HepG2 (cell line): ENCODE measurements at regions not wholly inside any gene's neighbourhood (a gene's known extent, or its start where the extent isn't known, plus 50 kb on each side); places are given as distances from the start of the nearest gene placed in this dataset.

Experiments used
- HNRNPH1 ChIP-seq: fragments of 200-400 bp; formaldehyde crosslinking; optimal IDR thresholded peaks from 2 replicates; pipeline ENCODE3; 2017; ENCODE audit warnings: mild to moderate bottlenecking, low read depth, low read length
- HOXA3 ChIP-seq: sonication (generic); formaldehyde crosslinking; IDR thresholded peaks from 2 replicates; pipeline ENCODE4 v1.5.0; 2020; ENCODE audit warnings: missing genetic modification reagents
- PAF1 ChIP-seq: IDR thresholded peaks from 2 replicates; pipeline ENCODE4 v1.6.1; 2016; ENCODE audit warnings: missing genetic modification reagents, missing compliant biosample characterization
- REXO4 ChIP-seq: sonication (generic); formaldehyde crosslinking; IDR thresholded peaks from 2 replicates; pipeline ENCODE4 v1.8.0; 2022; ENCODE audit warnings: missing genetic modification reagents, mild to moderate bottlenecking, borderline replicate concordance
- ZNF232 ChIP-seq: sonication (generic); formaldehyde crosslinking; IDR thresholded peaks from 2 replicates; pipeline ENCODE4 v1.4.0; 2020; ENCODE audit warnings: missing genetic modification reagents, borderline replicate concordance
- TF ChIP-seq, protein P1 (sequence below): sonication (generic); formaldehyde crosslinking; IDR thresholded peaks from 2 replicates; pipeline ENCODE4 v1.5.1; 2020; ENCODE audit warnings: mild to moderate bottlenecking, missing genetic modification reagents, borderline replicate concordance
- TF ChIP-seq, protein P2 (sequence below): sonication (generic); formaldehyde crosslinking; IDR thresholded peaks from 2 replicates; pipeline ENCODE4 v1.4.0; 2020; ENCODE audit warnings: missing genetic modification reagents
- TF ChIP-seq, protein P3 (sequence below): sonication (generic); formaldehyde crosslinking; IDR thresholded peaks from 2 replicates; pipeline ENCODE4 v1.5.0; 2020; ENCODE audit warnings: mild to moderate bottlenecking, missing genetic modification reagents, borderline replicate concordance
- TF ChIP-seq, protein P4 (sequence below): sonication (generic); formaldehyde crosslinking; IDR thresholded peaks from 2 replicates; pipeline ENCODE4 v1.4.0; 2020; ENCODE audit warnings: missing genetic modification reagents

DNA sequence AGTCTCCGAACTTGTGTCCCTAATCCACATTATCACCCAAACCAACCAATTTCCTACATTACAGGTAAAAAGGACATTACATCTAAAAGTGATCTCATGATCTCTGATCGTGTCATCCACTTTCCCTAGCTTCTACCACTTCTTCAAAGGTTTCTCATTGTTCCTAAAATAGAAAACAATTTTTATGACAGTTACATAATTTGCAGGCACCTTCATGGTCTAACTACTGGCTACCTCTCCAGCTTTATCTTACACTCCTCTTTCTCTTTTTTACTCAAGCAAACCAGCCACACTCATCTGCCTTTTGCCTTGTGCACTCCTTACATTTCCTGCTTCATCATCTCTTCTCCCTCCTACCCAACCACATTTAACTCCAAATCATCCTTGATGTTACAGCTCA, 886.7 kb upstream of the SORCS1 start (continued):
- TF ChIP-seq, protein P1, sequence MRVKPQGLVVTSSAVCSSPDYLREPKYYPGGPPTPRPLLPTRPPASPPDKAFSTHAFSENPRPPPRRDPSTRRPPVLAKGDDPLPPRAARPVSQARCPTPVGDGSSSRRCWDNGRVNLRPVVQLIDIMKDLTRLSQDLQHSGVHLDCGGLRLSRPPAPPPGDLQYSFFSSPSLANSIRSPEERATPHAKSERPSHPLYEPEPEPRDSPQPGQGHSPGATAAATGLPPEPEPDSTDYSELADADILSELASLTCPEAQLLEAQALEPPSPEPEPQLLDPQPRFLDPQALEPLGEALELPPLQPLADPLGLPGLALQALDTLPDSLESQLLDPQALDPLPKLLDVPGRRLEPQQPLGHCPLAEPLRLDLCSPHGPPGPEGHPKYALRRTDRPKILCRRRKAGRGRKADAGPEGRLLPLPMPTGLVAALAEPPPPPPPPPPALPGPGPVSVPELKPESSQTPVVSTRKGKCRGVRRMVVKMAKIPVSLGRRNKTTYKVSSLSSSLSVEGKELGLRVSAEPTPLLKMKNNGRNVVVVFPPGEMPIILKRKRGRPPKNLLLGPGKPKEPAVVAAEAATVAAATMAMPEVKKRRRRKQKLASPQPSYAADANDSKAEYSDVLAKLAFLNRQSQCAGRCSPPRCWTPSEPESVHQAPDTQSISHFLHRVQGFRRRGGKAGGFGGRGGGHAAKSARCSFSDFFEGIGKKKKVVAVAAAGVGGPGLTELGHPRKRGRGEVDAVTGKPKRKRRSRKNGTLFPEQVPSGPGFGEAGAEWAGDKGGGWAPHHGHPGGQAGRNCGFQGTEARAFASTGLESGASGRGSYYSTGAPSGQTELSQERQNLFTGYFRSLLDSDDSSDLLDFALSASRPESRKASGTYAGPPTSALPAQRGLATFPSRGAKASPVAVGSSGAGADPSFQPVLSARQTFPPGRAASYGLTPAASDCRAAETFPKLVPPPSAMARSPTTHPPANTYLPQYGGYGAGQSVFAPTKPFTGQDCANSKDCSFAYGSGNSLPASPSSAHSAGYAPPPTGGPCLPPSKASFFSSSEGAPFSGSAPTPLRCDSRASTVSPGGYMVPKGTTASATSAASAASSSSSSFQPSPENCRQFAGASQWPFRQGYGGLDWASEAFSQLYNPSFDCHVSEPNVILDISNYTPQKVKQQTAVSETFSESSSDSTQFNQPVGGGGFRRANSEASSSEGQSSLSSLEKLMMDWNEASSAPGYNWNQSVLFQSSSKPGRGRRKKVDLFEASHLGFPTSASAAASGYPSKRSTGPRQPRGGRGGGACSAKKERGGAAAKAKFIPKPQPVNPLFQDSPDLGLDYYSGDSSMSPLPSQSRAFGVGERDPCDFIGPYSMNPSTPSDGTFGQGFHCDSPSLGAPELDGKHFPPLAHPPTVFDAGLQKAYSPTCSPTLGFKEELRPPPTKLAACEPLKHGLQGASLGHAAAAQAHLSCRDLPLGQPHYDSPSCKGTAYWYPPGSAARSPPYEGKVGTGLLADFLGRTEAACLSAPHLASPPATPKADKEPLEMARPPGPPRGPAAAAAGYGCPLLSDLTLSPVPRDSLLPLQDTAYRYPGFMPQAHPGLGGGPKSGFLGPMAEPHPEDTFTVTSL (CRISPR knock-in tag), result no peak
- no peak for TF ChIP-seq HNRNPH1
- TF ChIP-seq, protein P2, sequence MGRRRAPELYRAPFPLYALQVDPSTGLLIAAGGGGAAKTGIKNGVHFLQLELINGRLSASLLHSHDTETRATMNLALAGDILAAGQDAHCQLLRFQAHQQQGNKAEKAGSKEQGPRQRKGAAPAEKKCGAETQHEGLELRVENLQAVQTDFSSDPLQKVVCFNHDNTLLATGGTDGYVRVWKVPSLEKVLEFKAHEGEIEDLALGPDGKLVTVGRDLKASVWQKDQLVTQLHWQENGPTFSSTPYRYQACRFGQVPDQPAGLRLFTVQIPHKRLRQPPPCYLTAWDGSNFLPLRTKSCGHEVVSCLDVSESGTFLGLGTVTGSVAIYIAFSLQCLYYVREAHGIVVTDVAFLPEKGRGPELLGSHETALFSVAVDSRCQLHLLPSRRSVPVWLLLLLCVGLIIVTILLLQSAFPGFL (CRISPR knock-in tag), result no peak
- no peak for TF ChIP-seq REXO4 (CRISPR knock-in tag)
- TF ChIP-seq, protein P3, sequence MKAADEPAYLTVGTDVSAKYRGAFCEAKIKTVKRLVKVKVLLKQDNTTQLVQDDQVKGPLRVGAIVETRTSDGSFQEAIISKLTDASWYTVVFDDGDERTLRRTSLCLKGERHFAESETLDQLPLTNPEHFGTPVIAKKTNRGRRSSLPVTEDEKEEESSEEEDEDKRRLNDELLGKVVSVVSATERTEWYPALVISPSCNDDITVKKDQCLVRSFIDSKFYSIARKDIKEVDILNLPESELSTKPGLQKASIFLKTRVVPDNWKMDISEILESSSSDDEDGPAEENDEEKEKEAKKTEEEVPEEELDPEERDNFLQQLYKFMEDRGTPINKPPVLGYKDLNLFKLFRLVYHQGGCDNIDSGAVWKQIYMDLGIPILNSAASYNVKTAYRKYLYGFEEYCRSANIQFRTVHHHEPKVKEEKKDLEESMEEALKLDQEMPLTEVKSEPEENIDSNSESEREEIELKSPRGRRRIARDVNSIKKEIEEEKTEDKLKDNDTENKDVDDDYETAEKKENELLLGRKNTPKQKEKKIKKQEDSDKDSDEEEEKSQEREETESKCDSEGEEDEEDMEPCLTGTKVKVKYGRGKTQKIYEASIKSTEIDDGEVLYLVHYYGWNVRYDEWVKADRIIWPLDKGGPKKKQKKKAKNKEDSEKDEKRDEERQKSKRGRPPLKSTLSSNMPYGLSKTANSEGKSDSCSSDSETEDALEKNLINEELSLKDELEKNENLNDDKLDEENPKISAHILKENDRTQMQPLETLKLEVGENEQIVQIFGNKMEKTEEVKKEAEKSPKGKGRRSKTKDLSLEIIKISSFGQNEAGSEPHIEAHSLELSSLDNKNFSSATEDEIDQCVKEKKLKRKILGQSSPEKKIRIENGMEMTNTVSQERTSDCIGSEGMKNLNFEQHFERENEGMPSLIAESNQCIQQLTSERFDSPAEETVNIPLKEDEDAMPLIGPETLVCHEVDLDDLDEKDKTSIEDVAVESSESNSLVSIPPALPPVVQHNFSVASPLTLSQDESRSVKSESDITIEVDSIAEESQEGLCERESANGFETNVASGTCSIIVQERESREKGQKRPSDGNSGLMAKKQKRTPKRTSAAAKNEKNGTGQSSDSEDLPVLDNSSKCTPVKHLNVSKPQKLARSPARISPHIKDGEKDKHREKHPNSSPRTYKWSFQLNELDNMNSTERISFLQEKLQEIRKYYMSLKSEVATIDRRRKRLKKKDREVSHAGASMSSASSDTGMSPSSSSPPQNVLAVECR, result no peak
- TF ChIP-seq HOXA3, result no peak
- no peak for TF ChIP-seq ZNF232
- no peak for TF ChIP-seq PAF1 (CRISPR knock-in tag)
- TF ChIP-seq, protein P4, sequence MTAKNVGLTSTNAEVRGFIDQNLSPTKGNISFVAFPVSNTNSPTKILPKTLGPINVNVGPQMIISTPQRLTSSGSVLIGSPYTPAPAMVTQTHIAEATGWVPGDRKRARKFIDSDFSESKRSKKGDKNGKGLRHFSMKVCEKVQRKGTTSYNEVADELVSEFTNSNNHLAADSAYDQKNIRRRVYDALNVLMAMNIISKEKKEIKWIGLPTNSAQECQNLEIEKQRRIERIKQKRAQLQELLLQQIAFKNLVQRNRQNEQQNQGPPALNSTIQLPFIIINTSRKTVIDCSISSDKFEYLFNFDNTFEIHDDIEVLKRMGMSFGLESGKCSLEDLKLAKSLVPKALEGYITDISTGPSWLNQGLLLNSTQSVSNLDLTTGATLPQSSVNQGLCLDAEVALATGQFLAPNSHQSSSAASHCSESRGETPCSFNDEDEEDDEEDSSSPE (CRISPR knock-in tag), result no peak
